GM21529 (cell line): ENCODE measurements at regions not wholly inside any gene's neighbourhood (a gene's known extent, or its start where the extent isn't known, plus 50 kb on each side); places are given as distances from the start of the nearest gene placed in this dataset.
"Not testable (repeated sequence)": the region's sequence is repeated elsewhere in the genome, so short reads cannot be mapped to it uniquely, and the experiment has no call there.

ENCODE experiments used
- ATAC-seq: cut with Tn5 transposase; IDR thresholded peaks from one replicate; pipeline ENCODE4 v1.9.1; 2021; ENCODE audit not compliant: unreplicated experiment

DNA sequence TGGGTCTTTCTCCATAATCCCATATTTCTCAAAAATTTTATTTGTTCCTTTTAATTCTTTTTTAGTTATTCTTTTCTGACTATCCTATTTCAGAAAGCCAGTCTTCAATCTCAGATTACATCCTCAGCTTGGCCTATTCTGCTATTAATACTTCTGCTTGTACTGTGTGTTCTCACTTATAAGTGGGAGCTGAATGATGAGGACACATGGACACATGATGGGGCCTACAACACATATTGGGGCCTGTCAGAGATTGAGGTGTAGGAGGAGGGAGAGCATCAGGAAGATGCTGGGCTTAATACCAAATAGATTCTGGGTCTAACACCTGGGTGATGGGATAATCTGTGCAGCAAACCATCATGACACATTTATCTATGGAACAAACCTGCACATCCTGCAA is 82.3 kb downstream of the MAGEE1 start:
- ATAC-seq, result no peak

DNA sequence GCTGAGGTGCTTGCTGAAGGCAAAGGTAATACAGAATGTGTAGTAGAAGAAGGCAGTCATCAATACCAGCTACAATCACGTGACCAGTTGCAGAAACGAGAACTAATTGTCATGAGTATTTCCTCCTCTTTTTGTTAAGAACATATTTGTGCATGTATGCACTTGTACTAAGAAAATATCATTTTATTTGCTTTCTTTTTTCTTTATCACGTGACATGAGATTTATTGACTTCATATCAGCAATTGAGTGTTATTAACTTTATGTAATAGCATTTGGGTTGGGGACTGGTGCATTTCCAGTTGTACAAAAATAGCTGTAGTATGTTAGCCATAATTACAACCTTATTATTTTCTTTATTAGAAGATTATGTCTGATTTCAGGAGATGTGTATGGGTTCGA is 90.0 kb downstream of the MAGEE1 start:
- no peak for ATAC-seq

DNA sequence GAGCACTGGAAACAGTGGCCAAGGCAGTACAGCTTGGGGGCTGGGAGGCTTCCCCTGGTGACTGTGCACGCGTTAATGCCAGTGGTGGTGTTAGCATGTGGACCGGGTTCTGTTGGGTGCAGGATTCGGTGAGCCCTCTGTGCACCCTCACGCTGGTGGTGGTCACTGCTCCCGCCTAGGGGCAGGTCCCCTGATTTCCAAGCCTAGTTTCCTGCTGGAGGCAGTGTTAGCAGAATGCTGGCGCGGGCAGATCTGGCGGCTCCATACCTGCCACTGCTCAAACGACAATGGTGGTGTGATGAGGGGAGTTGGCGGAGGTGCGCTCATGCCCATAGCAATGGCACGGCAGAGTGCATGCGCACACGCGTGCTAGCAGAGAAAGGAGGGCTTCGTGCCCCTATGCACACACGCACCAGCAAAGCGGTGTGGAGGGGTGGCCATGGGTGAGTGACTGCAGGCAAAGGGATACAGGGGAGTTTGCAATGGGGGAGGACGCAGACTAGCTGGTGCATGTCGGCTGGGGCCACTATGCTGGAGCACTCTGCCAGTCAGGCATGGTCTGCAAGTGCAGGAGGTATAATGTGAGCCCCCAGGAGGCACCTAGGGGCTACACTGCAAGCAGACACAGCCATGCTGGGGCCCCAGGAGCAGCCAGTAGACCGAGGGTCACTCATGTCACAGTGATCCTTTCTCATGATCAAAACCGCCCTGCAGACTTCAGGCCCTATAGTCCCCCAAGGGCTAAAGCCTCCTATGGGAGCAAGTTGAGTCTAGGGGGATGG is 93.0 kb downstream of the MAGEE1 start:
- no peak for ATAC-seq

DNA sequence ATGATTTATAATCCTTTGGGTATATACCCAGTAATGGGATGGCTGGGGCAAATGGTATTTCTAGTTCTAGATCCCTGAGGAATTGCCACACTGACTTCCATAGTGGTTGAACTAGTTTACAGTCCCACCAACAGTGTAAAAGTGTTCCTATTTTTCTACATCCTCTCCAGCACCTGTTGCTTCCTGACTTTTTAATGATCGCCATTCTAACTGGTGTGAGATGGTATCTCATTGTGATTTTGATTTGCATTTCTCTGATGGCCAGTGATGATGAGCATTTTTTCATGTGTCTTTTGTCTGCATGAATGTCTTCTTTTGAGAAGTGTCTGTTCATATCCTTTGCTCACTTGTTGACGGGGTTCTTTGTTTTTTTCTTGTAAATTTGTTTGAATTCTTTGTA is 108.2 kb downstream of the MAGEE1 start:
- ATAC-seq, result not testable (repeated sequence)

DNA sequence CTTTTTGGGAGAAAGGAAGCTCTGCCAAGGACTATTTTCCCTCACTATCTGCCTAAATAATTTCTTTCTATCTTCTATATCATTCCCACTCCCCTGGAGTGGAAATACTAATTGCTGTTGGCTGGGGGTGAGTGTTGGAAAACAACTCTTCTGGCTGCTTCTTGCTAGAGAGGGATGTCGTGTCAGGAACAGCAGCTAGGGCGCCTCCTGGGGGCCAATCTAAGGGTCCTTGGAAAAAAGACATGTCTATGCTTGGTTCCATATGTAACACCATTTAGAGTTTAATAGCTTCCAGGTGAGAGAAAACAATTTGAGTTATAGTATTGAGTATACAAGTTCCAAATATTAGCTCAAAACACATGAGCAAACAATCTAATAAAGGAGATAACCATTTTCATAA is 111.3 kb downstream of the MAGEE1 start:
- ATAC-seq, result no peak

DNA sequence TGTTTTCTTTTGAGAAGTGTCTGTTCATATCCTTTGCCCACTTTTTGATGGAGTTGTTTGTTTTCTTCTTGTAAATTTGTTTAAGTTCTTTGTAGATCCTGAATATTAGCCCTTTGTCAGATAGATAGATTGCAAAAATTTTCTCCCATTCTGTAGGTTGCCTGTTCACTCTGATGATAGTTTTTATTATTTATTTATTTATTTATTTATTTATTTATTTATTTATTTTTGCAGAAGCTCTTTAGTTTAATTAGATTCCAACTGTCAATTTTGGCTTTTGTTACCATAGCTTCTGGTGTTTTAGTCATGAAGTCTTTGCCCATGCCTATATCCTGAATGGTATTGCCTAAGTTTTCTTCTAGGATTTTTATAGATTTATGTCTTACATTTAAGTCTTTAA is 115.9 kb downstream of the MAGEE1 start:
- ATAC-seq, result not testable (repeated sequence)

DNA sequence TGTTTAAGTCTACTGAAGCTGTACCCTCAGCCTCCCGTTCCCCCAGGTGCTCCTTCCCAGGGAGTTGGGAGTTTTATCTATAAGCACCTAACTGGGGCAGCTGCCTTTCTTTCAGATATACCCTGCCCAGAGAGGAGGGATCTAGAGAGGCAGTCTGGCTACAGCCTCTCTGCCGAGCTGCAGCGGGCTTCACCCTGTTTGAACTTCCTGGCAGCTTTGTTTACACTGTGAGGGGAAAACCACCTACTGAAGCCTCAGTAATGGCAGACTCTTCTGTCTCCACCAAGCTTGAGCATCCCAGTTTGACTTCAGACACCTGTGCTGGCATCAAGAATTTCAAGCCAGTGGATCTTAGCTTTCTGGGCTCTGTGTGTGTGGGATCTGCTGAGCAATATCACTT is 122.5 kb downstream of the MAGEE1 start:
- ATAC-seq, result no peak

DNA sequence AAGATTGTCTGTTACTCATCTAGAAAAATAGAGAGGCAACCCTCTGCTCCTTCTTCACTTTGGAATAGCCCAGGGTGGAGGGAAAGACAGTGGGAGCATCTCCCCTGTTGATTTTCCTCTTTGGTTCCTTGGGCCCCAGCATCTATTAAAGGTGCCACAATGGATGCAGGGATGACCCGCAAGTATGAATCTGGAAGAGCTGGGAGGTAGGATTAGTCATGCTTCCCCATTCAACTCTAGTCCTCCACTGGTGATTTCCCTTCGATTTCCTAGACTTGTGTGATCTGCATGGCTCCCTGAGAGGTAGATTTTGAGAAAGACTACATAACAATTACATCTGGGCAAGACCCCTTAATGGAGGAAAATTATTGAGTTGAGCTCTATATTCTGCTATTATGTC is 127.8 kb downstream of the MAGEE1 start:
- no peak for ATAC-seq

DNA sequence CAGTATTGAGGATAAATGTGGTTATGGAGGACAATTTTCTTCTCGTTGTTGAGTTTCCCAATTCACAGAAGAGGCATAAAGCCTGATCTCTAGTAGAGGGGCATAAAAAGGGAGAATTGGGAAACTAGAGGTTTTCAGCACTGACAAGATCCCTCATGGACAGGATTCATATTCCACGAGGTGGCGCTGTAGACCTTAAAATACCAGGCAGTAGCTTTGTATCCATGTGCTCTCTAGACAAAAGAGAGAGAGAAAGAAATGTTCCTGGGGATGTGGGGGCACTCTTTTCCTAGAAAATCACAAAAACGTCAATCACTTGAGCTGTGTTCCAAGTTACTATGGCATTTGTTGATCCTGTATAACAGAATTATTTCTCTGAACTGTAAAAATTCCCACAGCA is 128.3 kb downstream of the MAGEE1 start:
- ATAC-seq, result peak; percentile 44

DNA sequence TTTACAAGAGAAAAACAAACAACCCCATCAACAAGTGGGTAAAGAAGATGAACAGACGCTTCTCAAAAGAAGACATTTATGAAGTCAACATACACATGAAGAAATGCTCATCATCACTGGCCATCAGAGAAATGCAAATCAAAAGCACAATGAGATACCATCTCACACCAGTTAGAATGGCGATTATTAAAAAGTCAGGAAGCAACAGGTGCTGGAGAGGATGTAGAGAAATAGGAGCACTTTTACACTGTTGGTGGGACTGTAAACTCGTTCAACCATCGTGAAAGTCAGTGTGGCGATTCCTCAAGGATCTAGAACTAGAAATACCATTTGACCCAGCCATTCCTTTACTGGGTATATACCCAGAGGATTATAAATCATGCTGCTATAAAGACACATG is 137.3 kb downstream of the MAGEE1 start:
- not testable (repeated sequence) for ATAC-seq

DNA sequence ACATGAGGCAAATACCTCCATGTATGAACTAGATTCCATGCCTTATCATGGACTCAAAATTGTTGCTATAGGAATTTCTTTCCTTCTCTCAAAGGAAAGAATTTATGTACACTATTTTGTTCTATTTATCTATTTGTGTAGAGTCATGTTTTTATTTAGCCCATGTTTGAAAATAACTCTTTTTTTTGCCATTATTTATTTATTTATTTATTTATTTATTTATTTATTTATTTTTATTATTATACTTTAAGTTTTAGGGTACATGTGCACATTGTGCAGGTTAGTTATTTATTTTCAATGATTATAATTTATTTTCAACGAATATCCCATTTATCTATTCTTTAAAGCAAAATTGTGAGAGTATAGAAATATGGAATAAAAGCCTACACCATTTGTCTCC is 177.9 kb downstream of the MAGEE1 start:
- no peak for ATAC-seq

DNA sequence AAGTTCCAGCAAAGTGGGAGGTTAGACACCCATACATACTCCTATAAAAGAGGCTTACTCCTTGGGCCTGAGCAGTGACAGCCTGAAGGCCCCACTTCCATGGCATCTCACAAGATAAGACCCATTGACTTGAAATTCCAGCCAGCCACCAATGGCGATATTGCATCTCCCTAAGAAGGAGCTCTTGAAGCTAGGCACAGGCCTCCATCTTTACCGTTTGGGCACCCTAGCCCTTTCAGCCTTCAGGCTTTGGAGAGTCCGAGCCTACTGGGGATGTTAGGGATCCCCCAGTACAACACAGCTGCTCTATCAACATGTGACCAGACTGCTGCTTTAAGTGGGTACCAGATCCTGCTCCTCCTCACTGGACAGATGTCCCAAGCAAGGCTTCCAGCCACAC is 189.5 kb downstream of the MAGEE1 start:
- no peak for ATAC-seq

DNA sequence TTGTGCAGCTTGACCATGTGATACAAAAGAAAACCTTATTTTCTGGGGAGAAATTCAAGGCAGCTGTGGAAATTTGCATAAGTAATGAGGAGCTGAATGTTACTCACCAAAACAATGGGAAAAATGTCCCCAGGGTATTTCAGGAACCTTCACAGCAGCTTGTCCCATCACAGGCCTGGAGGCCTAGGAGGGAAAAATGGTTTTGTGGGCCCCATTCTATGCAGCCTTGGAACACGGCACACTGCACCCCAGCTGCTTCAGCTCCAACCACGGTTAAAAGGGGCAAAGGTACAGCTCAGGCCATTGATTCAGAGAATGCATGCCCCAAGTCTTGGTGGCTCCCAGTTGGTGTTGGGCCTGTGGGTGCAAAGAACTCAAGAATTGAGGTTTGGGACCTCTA is 216.1 kb downstream of the MAGEE1 start:
- ATAC-seq, result no peak

DNA sequence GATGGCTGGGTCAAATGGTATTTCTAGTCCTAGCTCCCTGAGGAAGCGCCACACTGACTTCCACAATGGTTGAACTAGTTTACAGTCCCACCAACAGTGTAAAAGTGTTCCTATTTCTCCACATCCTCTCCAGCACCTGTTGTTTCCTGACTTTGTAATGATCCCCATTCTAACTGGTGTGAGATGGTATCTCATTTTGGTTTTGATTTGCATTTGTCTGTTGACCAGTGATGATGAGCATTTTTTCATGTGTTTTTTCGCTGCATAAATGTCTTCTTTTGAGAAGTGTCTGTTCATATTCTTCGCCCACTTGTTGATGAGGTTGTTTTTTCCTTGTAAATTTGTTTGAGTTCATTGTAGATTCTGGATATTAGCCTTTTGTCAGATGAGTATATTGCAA is 223.9 kb downstream of the MAGEE1 start:
- ATAC-seq, result not testable (repeated sequence)

DNA sequence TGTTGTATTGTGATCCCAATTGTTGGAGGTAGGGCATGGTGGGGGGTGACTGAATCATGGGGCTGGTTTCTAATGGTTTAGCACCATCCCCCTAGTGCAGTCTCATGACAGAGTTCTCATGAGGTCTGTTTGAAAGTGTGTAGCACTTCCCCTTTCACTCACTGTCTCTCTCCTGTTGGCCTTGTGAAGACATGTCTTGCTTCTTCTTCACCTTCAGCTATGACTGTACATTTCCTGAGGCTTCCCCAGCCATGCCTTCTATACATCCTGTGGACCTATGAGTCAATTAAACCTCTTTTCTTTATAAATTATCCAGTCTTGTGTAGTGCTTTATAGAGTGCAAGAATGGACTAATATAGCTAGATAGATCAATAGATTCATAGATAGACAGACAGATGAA is 230.0 kb downstream of the MAGEE1 start:
- ATAC-seq, result no peak
